ENCODE measurements at regions not wholly inside any gene's neighbourhood (a gene's known extent, or its start where the extent isn't known, plus 50 kb on each side); places are given as distances from the start of the nearest gene placed in this dataset.
"Not testable (repeated sequence)": the region's sequence is repeated elsewhere in the genome, so short reads cannot be mapped to it uniquely, and the experiment has no call there.

DNA sequence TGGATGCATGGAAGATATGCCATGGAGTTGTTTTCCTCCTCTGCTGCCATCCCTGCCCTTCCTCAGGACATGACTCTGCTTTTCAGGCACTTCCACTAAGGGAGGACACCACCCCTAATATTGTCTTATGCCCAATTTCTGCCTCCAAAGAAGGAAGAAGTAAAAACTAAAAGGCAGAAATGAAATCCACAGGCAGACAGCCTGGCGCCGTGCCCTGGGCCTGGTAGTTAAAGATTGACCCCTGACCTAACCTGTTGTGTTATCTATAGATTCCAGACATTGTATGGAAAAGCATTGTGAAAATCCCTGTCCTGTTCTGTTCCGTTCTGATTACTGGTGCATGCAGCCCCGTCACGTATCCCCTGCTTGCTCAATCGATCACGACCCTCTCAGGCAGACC, 80.1 kb upstream of the PLAC8 start:
- TF ChIP-seq EZH2phosphoT487 (conservative IDR thresholded peaks at IDR 0.05; ENCODE audit: low read length) = not testable (repeated sequence)
- TF ChIP-seq, protein P1, sequence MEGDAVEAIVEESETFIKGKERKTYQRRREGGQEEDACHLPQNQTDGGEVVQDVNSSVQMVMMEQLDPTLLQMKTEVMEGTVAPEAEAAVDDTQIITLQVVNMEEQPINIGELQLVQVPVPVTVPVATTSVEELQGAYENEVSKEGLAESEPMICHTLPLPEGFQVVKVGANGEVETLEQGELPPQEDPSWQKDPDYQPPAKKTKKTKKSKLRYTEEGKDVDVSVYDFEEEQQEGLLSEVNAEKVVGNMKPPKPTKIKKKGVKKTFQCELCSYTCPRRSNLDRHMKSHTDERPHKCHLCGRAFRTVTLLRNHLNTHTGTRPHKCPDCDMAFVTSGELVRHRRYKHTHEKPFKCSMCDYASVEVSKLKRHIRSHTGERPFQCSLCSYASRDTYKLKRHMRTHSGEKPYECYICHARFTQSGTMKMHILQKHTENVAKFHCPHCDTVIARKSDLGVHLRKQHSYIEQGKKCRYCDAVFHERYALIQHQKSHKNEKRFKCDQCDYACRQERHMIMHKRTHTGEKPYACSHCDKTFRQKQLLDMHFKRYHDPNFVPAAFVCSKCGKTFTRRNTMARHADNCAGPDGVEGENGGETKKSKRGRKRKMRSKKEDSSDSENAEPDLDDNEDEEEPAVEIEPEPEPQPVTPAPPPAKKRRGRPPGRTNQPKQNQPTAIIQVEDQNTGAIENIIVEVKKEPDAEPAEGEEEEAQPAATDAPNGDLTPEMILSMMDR (IDR thresholded peaks at IDR 0.05; ENCODE audit: insufficient read depth, low read length, poor library complexity, severe bottlenecking) = not testable (repeated sequence)

Measured in SU-DHL-6 (cell line).